Hepatocyte (in vitro differentiated cells): ENCODE measurements at regions not wholly inside any gene's neighbourhood (a gene's known extent, or its start where the extent isn't known, plus 50 kb on each side); places are given as distances from the start of the nearest gene placed in this dataset.
A peak's percentile ranks its signal among the peaks of the same experiment; 100 is the strongest.

Experiments
- DNase-seq: peaks from one replicate; pipeline ENCODE4 v3.0.0-alpha.2; 2016; ENCODE audit warnings: low spot score
- H2AFZ ChIP-seq: fragments of 200-600 bp; sonication (generic); 2 replicates; pipeline ENCODE4 v1.6.0; 2016; ENCODE audit warnings: antibody characterized with exemption, mild to moderate bottlenecking
- H3K27ac ChIP-seq: fragments of 200-600 bp; sonication (generic); 2 replicates; pipeline ENCODE4 v1.5.1; 2016; ENCODE audit warnings: mild to moderate bottlenecking
- H3K27me3 ChIP-seq: fragments of 200-600 bp; sonication (generic); 2 replicates; pipeline ENCODE4 v1.6.1; 2016
- H3K36me3 ChIP-seq: fragments of 200-600 bp; sonication (generic); replicated peaks from 2 replicates; pipeline ENCODE4 v1.5.1; 2016; ENCODE audit warnings: low read depth; ENCODE audit not compliant: insufficient read depth
- H3K4me1 ChIP-seq: fragments of 200-600 bp; sonication (generic); 2 replicates; pipeline ENCODE4 v1.5.1; 2016; ENCODE audit warnings: mild to moderate bottlenecking, moderate library complexity; ENCODE audit not compliant: insufficient read depth
- H3K4me2 ChIP-seq: fragments of 200-600 bp; sonication (generic); 2 replicates; pipeline ENCODE4 v1.6.0; 2016
- H3K4me3 ChIP-seq: fragments of 200-600 bp; sonication (generic); 2 replicates; pipeline ENCODE4 v1.5.1; 2016; ENCODE audit warnings: mild to moderate bottlenecking
- H3K79me2 ChIP-seq: fragments of 200-600 bp; sonication (generic); 2 replicates; pipeline ENCODE4 v1.6.0; 2017; ENCODE audit warnings: mild to moderate bottlenecking
- H3K9me2 ChIP-seq: fragments of 200-600 bp; sonication (generic); replicated peaks from 2 replicates; pipeline ENCODE4 v1.6.0; 2017; ENCODE audit warnings: mild to moderate bottlenecking; ENCODE audit not compliant: insufficient read depth
- H3K9me3 ChIP-seq: fragments of 200-600 bp; sonication (generic); 2 replicates; pipeline ENCODE4 v1.5.1; 2016; ENCODE audit warnings: low read depth, mild to moderate bottlenecking
- H4K20me1 ChIP-seq: fragments of 200-600 bp; sonication (generic); 2 replicates; pipeline ENCODE4 v1.6.0; 2016; ENCODE audit warnings: mild to moderate bottlenecking; ENCODE audit not compliant: insufficient read depth, poor library complexity, severe bottlenecking
- EZH2 ChIP-seq: fragments of 200-600 bp; sonication (generic); IDR thresholded peaks from 2 replicates; pipeline ENCODE4 v1.6.1; 2016; ENCODE audit warnings: antibody characterized with exemption, mild to moderate bottlenecking, borderline replicate concordance
- EZH2phosphoT487 ChIP-seq: fragments of 200-600 bp; sonication (generic); IDR thresholded peaks from one replicate; pipeline ENCODE4 v1.6.1; 2018; ENCODE audit warnings: antibody characterized with exemption, mild to moderate bottlenecking, low read depth, moderate library complexity; ENCODE audit not compliant: unreplicated experiment, severe bottlenecking
- WGBS: methylation state at CpG from one replicate; pipeline ENCODE4 v1.1.6; 2016; ENCODE audit warnings: low lambda C conversion rate; ENCODE audit errors: missing lambda C conversion rate; 5-methylcytosine and 5-hydroxymethylcytosine counted together
- TF ChIP-seq, protein P1 (sequence below): fragments of 200-600 bp; sonication (generic); IDR thresholded peaks from 2 replicates; pipeline ENCODE4 v1.5.1; 2016; ENCODE audit warnings: antibody characterized with exemption, mild to moderate bottlenecking; ENCODE audit not compliant: poor library complexity

GRCh38 chr4:58602022-58602421 lies 1491.8 kb upstream of the IGFBP7 start:
- Histone ChIP-seq H2AFZ (no peak overlapping the region), H3K4me3 (no peak overlapping the region), H3K79me2 (no peaks in the 10 kb centered on the region), H3K27me3 (no peaks in the 10 kb centered on the region), H3K9me3 (no peaks in the 10 kb centered on the region), H4K20me1 (no peaks in the 10 kb centered on the region), H3K9me2 (no peaks in the 10 kb centered on the region), H3K36me3 (no peaks in the 10 kb centered on the region), H3K4me2 (no peak overlapping the region), H3K27ac (no peak overlapping the region), H3K4me1 (no peaks in the 10 kb centered on the region)
- DNase-seq = no peak
- WGBS = 54% methylated on average over 1 of the region's 1 CpG
- TF ChIP-seq, protein P1, sequence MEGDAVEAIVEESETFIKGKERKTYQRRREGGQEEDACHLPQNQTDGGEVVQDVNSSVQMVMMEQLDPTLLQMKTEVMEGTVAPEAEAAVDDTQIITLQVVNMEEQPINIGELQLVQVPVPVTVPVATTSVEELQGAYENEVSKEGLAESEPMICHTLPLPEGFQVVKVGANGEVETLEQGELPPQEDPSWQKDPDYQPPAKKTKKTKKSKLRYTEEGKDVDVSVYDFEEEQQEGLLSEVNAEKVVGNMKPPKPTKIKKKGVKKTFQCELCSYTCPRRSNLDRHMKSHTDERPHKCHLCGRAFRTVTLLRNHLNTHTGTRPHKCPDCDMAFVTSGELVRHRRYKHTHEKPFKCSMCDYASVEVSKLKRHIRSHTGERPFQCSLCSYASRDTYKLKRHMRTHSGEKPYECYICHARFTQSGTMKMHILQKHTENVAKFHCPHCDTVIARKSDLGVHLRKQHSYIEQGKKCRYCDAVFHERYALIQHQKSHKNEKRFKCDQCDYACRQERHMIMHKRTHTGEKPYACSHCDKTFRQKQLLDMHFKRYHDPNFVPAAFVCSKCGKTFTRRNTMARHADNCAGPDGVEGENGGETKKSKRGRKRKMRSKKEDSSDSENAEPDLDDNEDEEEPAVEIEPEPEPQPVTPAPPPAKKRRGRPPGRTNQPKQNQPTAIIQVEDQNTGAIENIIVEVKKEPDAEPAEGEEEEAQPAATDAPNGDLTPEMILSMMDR = no peak
- TF ChIP-seq EZH2phosphoT487 (no peak), EZH2 (no peak)

- no peak overlapping the region for H3K27ac ChIP-seq
- no peaks in the 10 kb centered on the region for H3K4me1 ChIP-seq
- H3K9me3 ChIP-seq = no peaks in the 10 kb centered on the region
- TF ChIP-seq EZH2phosphoT487 (no peak), EZH2 (no peak)
- TF ChIP-seq, protein P1 = no peak
- no peaks in the 10 kb centered on the region for H3K27me3 ChIP-seq
- WGBS = 89% methylated on average over 2 of the region's 2 CpGs
- no peak overlapping the region for H3K4me2 ChIP-seq
- H2AFZ ChIP-seq = no peak overlapping the region
- no peaks in the 10 kb centered on the region for H3K9me2 ChIP-seq
- no peaks in the 10 kb centered on the region for H3K79me2 ChIP-seq
- no peak overlapping the region for H3K4me3 ChIP-seq
- no peak for DNase-seq
- H4K20me1 ChIP-seq = no peaks in the 10 kb centered on the region
- no peaks in the 10 kb centered on the region for H3K36me3 ChIP-seq
Measured at GRCh38 chr4:58600290-58600689, 1490.1 kb upstream of the IGFBP7 start.

GRCh38 chr4:58590722-58591121 lies 1480.5 kb upstream of the IGFBP7 start:
- Histone ChIP-seq H2AFZ (no peak overlapping the region), H3K4me3 (no peak overlapping the region), H3K79me2 (no peaks in the 10 kb centered on the region), H3K27ac (peak overlapping the region; percentile 44), H3K36me3 (no peaks in the 10 kb centered on the region), H3K4me1 (no peaks in the 10 kb centered on the region), H3K27me3 (no peaks in the 10 kb centered on the region), H3K4me2 (no peak overlapping the region), H3K9me3 (no peaks in the 10 kb centered on the region), H3K9me2 (no peaks in the 10 kb centered on the region), H4K20me1 (no peaks in the 10 kb centered on the region)
- 68% methylated on average over 2 of the region's 2 CpGs for WGBS
- TF ChIP-seq, protein P1 = no peak
- TF ChIP-seq EZH2 (no peak), EZH2phosphoT487 (no peak)
- peak; percentile 47 for DNase-seq

- no peaks in the 10 kb centered on the region for H3K9me2 ChIP-seq
- WGBS = 86% methylated on average over 6 of the region's 6 CpGs
Measured at GRCh38 chr4:58587856-58588255, 1477.7 kb upstream of the IGFBP7 start.

More at GRCh38 chr4:58587856-58588255, 1477.7 kb upstream of the IGFBP7 start:
- TF ChIP-seq EZH2 = no peak
- no peak for TF ChIP-seq EZH2phosphoT487
- TF ChIP-seq, protein P1 = no peak
- Histone ChIP-seq H4K20me1 (no peaks in the 10 kb centered on the region), H2AFZ (no peak overlapping the region), H3K4me2 (no peak overlapping the region), H3K4me3 (no peak overlapping the region), H3K36me3 (no peaks in the 10 kb centered on the region), H3K79me2 (no peaks in the 10 kb centered on the region), H3K4me1 (no peaks in the 10 kb centered on the region), H3K27ac (no peak overlapping the region), H3K9me3 (no peaks in the 10 kb centered on the region), H3K27me3 (no peaks in the 10 kb centered on the region)
- peak; percentile 22 for DNase-seq
